PC-9 (cell line): ENCODE measurements at regions not wholly inside any gene's neighbourhood (a gene's known extent, or its start where the extent isn't known, plus 50 kb on each side); places are given as distances from the start of the nearest gene placed in this dataset.

Experiments used
- BruUV-seq: library from RNA; stranded (reverse); fragments of 400-500 nt; replicated peaks from 2 replicates; lab custom pipeline; 2021; lab: Mats Ljungman, UMichigan
- CTCF ChIA-PET: fragments of 300-600 bp; sonication (Branson Sonifier 250); formaldehyde crosslinking; loops from one replicate; lab custom pipeline; 2022; ENCODE audit warnings: antibody characterized with exemption; lab: Charles Lee
- POLR2A ChIA-PET: fragments of 300-600 bp; sonication (Branson Sonifier 250); formaldehyde crosslinking; loops from one replicate; lab custom pipeline; 2022; ENCODE audit warnings: antibody characterized with exemption; ENCODE audit not compliant: unreplicated experiment; lab: Charles Lee
- DNase-seq, 2 experiments: peaks; one replicate each; pipeline versions ENCODE4 v3.0.0 to v3.0.0-alpha.2; 2015 to 2022; ENCODE audit warnings: mixed read lengths in 1 of 2
- H2AFZ ChIP-seq: fragments of 200-600 bp; sonication (generic); 2 replicates; pipeline ENCODE4 v1.8.1; 2017; ENCODE audit warnings: antibody characterized with exemption
- H3F3A ChIP-seq: fragments of 200-600 bp; sonication (generic); 2 replicates; pipeline ENCODE4 v1.8.1; 2017; ENCODE audit warnings: antibody characterized with exemption, mild to moderate bottlenecking, low read depth; ENCODE audit not compliant: insufficient read depth
- H3K27ac ChIP-seq: fragments of 200-600 bp; sonication (generic); 2 replicates; pipeline ENCODE4 v1.6.1; 2016; ENCODE audit warnings: mixed run types
- H3K27me3 ChIP-seq: fragments of 200-600 bp; sonication (generic); 2 replicates; pipeline ENCODE4 v1.6.1; 2016; ENCODE audit warnings: low read depth, mixed run types; ENCODE audit not compliant: insufficient read depth
- H3K36me3 ChIP-seq: fragments of 200-600 bp; sonication (generic); 2 replicates; pipeline ENCODE4 v1.6.1; 2016; ENCODE audit warnings: low read depth, mixed run types
- H3K4me1 ChIP-seq: fragments of 200-600 bp; sonication (generic); replicated peaks from 2 replicates; pipeline ENCODE4 v1.6.1; 2016; ENCODE audit warnings: mixed run types; ENCODE audit not compliant: insufficient read depth
- H3K4me2 ChIP-seq: fragments of 200-600 bp; sonication (generic); 2 replicates; pipeline ENCODE4 v1.6.1; 2017; ENCODE audit warnings: mixed run types
- H3K4me3 ChIP-seq: fragments of 200-600 bp; sonication (generic); 2 replicates; pipeline ENCODE4 v1.6.1; 2016; ENCODE audit warnings: mixed run types
- H3K79me2 ChIP-seq: fragments of 200-600 bp; sonication (generic); 2 replicates; pipeline ENCODE4 v1.6.1; 2017; ENCODE audit warnings: low read depth, mixed run types
- H3K9me2 ChIP-seq: fragments of 200-600 bp; sonication (generic); 2 replicates; pipeline ENCODE4 v1.8.1; 2017; ENCODE audit warnings: mild to moderate bottlenecking; ENCODE audit not compliant: insufficient read depth
- H3K9me3 ChIP-seq: fragments of 200-600 bp; sonication (generic); 2 replicates; pipeline ENCODE4 v1.8.1; 2016; ENCODE audit warnings: low read depth; ENCODE audit not compliant: insufficient read depth
- H4K20me1 ChIP-seq: fragments of 200-600 bp; sonication (generic); 2 replicates; pipeline ENCODE4 v1.8.1; 2017; ENCODE audit not compliant: insufficient read depth
- CTCF ChIP-seq: fragments of 200-600 bp; sonication (generic); conservative IDR thresholded peaks from 2 replicates; pipeline ENCODE4 v1.6.1; 2017; ENCODE audit warnings: mixed run types, antibody characterized with exemption, mild to moderate bottlenecking, moderate library complexity
- EZH2 ChIP-seq: fragments of 200-600 bp; sonication (generic); IDR thresholded peaks from 2 replicates; pipeline ENCODE4 v1.8.0; 2017; ENCODE audit warnings: antibody characterized with exemption, low read depth
- intact Hi-C: fragments of 100-400 bp; cut with micrococcal nuclease; formaldehyde crosslinking; loops from one replicate; pipeline ENCODE4 v1.10.0; 2022; ENCODE audit not compliant: unreplicated experiment

GRCh38 chr5:91493086-91493485, 110.0 kb upstream of the ARRDC3 start:
- POLR2A ChIA-PET: interaction anchor here (0.6 kb wide), 1 partner anchor 1762 kb away, joined by 5 read pairs; no protein-coding TSS in a partner anchor
- intact Hi-C loops: no loop called here
- no peaks in the 10 kb centered on the region for H3K79me2 ChIP-seq
- no peak for TF ChIP-seq EZH2
- no peak for TF ChIP-seq CTCF
- no peak overlapping the region for H3K27ac ChIP-seq
- no peaks in the 10 kb centered on the region for H3K4me1 ChIP-seq
- no TSS peak for BruUV-seq
- no peaks in the 10 kb centered on the region for H3K36me3 ChIP-seq
- CTCF ChIA-PET: no interaction called here
- no peaks in the 10 kb centered on the region for H3K9me3 ChIP-seq
- no peak overlapping the region for H3K4me2 ChIP-seq
- no peaks in the 10 kb centered on the region for H3K9me2 ChIP-seq
- H3K4me3 ChIP-seq: no peak overlapping the region
- no peak overlapping the region for H2AFZ ChIP-seq
- no peaks in the 10 kb centered on the region for H3F3A ChIP-seq
- no peaks in the 10 kb centered on the region for H4K20me1 ChIP-seq
- no peak for DNase-seq
- H3K27me3 ChIP-seq: no peaks in the 10 kb centered on the region

DNA sequence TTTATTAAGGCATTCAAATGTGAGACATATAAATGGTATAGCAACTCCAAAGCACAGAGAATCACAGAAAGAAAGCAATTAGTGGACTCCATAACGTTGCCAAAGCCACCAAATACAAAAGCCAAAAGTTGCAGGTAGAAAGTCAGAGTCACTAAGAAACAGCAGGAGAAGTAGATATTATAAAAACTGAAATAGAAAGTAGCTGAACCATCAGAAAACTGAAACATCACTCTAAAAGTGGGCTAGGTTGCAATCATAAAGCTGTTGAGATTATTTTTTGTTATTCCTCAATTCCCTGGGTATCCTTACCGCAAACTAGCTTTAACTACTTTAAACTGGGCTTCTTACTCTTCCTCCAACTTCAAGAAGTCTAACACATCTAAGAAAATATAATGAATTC, 108.1 kb upstream of the ARRDC3 start:
- Histone ChIP-seq H3K4me1 (no peaks in the 10 kb centered on the region), H3K4me2 (no peak overlapping the region), H4K20me1 (no peaks in the 10 kb centered on the region), H3K9me2 (no peaks in the 10 kb centered on the region), H2AFZ (no peak overlapping the region), H3K9me3 (0 out of 2 replicates have a peak, but pooled peaks cover 5% of the 10 kb centered on the region), H3K4me3 (no peak overlapping the region), H3K27me3 (no peaks in the 10 kb centered on the region), H3K27ac (no peak overlapping the region), H3K79me2 (no peaks in the 10 kb centered on the region), H3K36me3 (no peaks in the 10 kb centered on the region), H3F3A (no peaks in the 10 kb centered on the region)
- BruUV-seq: no TSS peak
- DNase-seq: no peak
- intact Hi-C loops: no loop called here
- no peak for TF ChIP-seq EZH2
- TF ChIP-seq CTCF: no peak
- ChIA-PET POLR2A (interaction anchor here (0.6 kb wide), 1 partner anchor 753 kb away, joined by 3 read pairs; no protein-coding TSS in a partner anchor), CTCF (interaction anchor here (0.7 kb wide), 1 partner anchor 224 kb away, joined by 12 read pairs; no protein-coding TSS in a partner anchor)

DNA sequence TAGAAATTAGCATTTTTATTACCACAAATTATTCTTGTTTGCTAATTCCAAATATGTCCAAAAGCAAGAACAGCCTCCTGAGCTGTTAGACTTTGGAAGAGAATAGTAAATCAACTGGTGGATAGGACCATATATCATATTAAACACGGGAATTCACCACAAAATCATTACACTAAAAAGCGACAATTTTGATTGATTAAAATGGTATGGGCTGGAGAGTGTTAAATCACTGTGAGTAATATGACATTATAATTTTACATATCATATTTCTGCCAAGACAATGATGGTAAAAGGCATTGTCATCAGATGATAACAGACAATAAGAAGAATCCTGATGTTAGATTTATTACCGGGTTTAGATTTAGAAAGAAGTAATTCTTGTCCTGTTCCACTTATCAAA, 107.2 kb upstream of the ARRDC3 start:
- no peaks in the 10 kb centered on the region for H4K20me1 ChIP-seq
- intact Hi-C loops: no loop called here
- ChIA-PET CTCF (no interaction called here), POLR2A (interaction anchor here (0.7 kb wide), 1 partner anchor 306 kb away, joined by 4 read pairs; no protein-coding TSS in a partner anchor)
- H3K36me3 ChIP-seq: no peaks in the 10 kb centered on the region
- H3F3A ChIP-seq: no peaks in the 10 kb centered on the region
- no peak for DNase-seq
- H3K27me3 ChIP-seq: no peaks in the 10 kb centered on the region
- no peak overlapping the region for H2AFZ ChIP-seq
- no peaks in the 10 kb centered on the region for H3K4me1 ChIP-seq
- BruUV-seq: no TSS peak
- no peaks in the 10 kb centered on the region for H3K9me2 ChIP-seq
- TF ChIP-seq CTCF: no peak
- no peak for TF ChIP-seq EZH2
- H3K4me2 ChIP-seq: no peak overlapping the region
- H3K27ac ChIP-seq: no peak overlapping the region
- no peak overlapping the region for H3K4me3 ChIP-seq
- 0 out of 2 replicates have a peak, but pooled peaks cover 5% of the 10 kb centered on the region for H3K9me3 ChIP-seq
- no peaks in the 10 kb centered on the region for H3K79me2 ChIP-seq
